ENCODE measurements at regions not wholly inside any gene's neighbourhood (a gene's known extent, or its start where the extent isn't known, plus 50 kb on each side); places are given as distances from the start of the nearest gene placed in this dataset.

DNA sequence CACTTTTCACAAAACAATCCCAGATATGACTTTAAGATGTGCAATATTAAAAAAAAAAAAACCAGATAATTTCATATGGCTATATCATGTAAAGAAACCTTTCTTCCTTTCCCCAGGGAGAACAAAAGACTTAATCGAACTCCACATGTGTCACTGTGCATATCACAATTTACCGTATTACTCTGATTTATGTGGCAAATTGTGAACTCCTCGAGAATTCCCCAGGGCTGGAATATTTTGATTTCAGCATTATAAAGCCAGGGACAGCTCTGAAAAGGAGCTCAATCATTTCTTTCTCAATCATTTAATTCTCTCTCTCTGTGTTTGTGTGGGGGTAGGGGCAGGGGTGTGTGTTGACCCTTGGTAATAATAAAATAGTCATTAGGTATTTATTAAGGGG lies 165.8 kb downstream of the TDRD15 start:
- TF ChIP-seq CTCF (IDR thresholded peaks at IDR 0.05) (no peak), EZH2 (IDR thresholded peaks at IDR 0.05) (no peak), EZH2phosphoT487 (IDR thresholded peaks at IDR 0.05) (no peak)
